Dermis microvascular lymphatic vessel endothelial cell (primary cell): ENCODE measurements at regions not wholly inside any gene's neighbourhood (a gene's known extent, or its start where the extent isn't known, plus 50 kb on each side); places are given as distances from the start of the nearest gene placed in this dataset.

ENCODE experiments used
- DNase-seq, 2 donors: peaks; one replicate each; pipeline versions ENCODE4 v3.0.0 to v3.0.0-alpha.2; 2010; ENCODE audit warnings: low read depth in 2 of 2

- DNase-seq, result no peak
Observed at GRCh38 chr2:56613254-56613653, 429.5 kb downstream of the CCDC85A start.

- DNase-seq, result no peak
Observed at GRCh38 chr2:56613920-56614319, 430.1 kb downstream of the CCDC85A start.

- no peak for DNase-seq
Observed at GRCh38 chr2:56615760-56616159, 432.0 kb downstream of the CCDC85A start.

GRCh38 chr2:56624181-56624580, 440.4 kb downstream of the CCDC85A start:
- DNase-seq, result no peak

GRCh38 chr2:56626927-56627326, 443.1 kb downstream of the CCDC85A start:
- no peak for DNase-seq

GRCh38 chr2:56630286-56630685, 446.5 kb downstream of the CCDC85A start:
- DNase-seq, result no peak

GRCh38 chr2:56647997-56648396, 464.2 kb downstream of the CCDC85A start:
- DNase-seq, result no peak

GRCh38 chr2:56648802-56649201, 465.0 kb downstream of the CCDC85A start:
- DNase-seq, result no peak

- no peak for DNase-seq
Observed at GRCh38 chr2:56654936-56655335, 471.1 kb downstream of the CCDC85A start.

- no peak for DNase-seq
Observed at GRCh38 chr2:56656826-56657225, 473.0 kb downstream of the CCDC85A start.

- no peak for DNase-seq
Observed at GRCh38 chr2:56666777-56667176, 483.0 kb downstream of the CCDC85A start.

- no peak for DNase-seq
Observed at GRCh38 chr2:56671973-56672569, 488.3 kb downstream of the CCDC85A start.

- no peak for DNase-seq
Observed at GRCh38 chr2:56674084-56674483, 490.3 kb downstream of the CCDC85A start.

GRCh38 chr2:56676966-56677365, 493.2 kb downstream of the CCDC85A start:
- DNase-seq, result no peak

- DNase-seq, result no peak
Observed at GRCh38 chr2:56680971-56681631, 497.3 kb downstream of the CCDC85A start.

GRCh38 chr2:56681659-56682396, 498.0 kb downstream of the CCDC85A start:
- DNase-seq, result no peak

GRCh38 chr2:56682397-56682760, 498.6 kb downstream of the CCDC85A start:
- no peak for DNase-seq

GRCh38 chr2:56684327-56684726, 500.5 kb downstream of the CCDC85A start:
- no peak for DNase-seq

- no peak for DNase-seq
Observed at GRCh38 chr2:56685205-56685604, 501.4 kb downstream of the CCDC85A start.

- DNase-seq, result no peak
Observed at GRCh38 chr2:56687169-56687568, 503.4 kb downstream of the CCDC85A start.

GRCh38 chr2:56688661-56689060, 504.9 kb downstream of the CCDC85A start:
- DNase-seq, result no peak

- DNase-seq, result no peak
Observed at GRCh38 chr2:56693501-56693900, 509.7 kb downstream of the CCDC85A start.

GRCh38 chr2:56703001-56703400, 519.2 kb downstream of the CCDC85A start:
- DNase-seq, result no peak
